ENCODE measurements at regions not wholly inside any gene's neighbourhood (a gene's known extent, or its start where the extent isn't known, plus 50 kb on each side); places are given as distances from the start of the nearest gene placed in this dataset.
A peak's percentile ranks its signal among the peaks of the same experiment; 100 is the strongest.

DNA sequence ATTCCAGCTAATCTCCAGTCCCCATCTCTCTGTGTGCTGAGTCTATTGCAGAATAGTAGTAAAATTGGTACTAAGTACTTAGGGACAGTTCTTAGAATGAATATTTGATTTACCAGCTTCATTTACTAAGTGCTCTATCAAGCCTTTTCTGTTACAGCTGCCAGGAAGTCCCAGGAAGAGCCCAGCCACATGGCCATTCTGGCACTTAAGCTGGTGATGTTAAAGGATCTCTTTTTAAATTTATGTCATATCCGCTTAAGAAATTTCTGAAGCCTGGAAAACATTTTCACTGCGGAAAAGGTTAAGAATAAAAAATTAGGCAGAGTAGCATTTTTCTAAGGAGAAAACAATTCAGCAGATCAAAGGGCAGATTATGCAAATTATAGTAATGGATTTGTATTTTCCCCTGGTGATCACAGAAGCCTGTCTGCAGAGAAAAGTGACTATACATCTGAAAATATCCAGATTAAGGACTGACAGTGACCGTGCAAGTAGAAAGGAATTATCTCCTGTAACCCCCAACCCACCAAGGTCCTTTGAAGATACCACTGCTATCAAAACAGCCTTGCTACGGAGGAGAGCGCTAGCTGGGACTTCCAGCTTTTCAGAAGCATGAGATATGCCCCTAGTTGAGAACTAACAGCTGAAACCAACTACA is 260.8 kb downstream of the SH3BP4 start:
- intact Hi-C loops (cut with DNase I) = no loop called here
- H3K27ac ChIP-seq (replicated peaks in 1 of 4) = no peak overlapping the region
- 66% methylated on average over 5 of the region's 5 CpGs for WGBS
- no peaks in the 10 kb centered on the region for H3K4me1 ChIP-seq
- H3K36me3 ChIP-seq = no peaks in the 10 kb centered on the region
- no peak for TF ChIP-seq POLR2A (IDR thresholded peaks at IDR 0.05; ENCODE audit: low read depth)
- TF ChIP-seq, protein P1, sequence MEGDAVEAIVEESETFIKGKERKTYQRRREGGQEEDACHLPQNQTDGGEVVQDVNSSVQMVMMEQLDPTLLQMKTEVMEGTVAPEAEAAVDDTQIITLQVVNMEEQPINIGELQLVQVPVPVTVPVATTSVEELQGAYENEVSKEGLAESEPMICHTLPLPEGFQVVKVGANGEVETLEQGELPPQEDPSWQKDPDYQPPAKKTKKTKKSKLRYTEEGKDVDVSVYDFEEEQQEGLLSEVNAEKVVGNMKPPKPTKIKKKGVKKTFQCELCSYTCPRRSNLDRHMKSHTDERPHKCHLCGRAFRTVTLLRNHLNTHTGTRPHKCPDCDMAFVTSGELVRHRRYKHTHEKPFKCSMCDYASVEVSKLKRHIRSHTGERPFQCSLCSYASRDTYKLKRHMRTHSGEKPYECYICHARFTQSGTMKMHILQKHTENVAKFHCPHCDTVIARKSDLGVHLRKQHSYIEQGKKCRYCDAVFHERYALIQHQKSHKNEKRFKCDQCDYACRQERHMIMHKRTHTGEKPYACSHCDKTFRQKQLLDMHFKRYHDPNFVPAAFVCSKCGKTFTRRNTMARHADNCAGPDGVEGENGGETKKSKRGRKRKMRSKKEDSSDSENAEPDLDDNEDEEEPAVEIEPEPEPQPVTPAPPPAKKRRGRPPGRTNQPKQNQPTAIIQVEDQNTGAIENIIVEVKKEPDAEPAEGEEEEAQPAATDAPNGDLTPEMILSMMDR (IDR thresholded peaks at IDR 0.05) = no peak
- TF ChIP-seq EP300 (IDR thresholded peaks at IDR 0.05) = no peak
- no peak for TF ChIP-seq POLR2AphosphoS5 (IDR thresholded peaks at IDR 0.05)
- peak; percentile 53 for DNase-seq (ENCODE audit: extremely low spot score)
- no peaks in the 10 kb centered on the region for H3K9me3 ChIP-seq
- H3K27me3 ChIP-seq = peaks cover 0 to 13% (median 0%) of the 10 kb centered on the region in 4 donors
- no peak overlapping the region for H3K4me3 ChIP-seq

DNA sequence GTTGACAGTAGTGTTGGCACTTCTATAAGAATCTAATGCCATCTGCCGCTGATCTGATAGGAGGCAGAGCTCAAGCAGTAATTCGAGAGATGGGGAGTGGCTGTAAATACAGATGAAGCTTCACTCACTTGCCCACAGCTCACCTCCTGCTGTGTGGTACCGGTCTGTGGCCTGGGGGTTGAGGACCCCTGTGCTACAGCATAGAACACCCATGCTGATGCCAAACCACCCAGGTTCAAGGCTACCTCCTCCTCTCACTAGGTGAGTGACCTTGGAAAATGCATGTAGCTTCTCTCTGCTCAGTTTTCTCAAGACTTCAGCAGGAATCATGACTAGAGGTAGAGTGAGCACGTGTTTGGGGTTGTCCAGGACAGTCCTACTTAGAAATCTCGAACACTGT is 263.4 kb downstream of the SH3BP4 start:
- intact Hi-C loops (cut with DNase I) = no loop called here
- peak; percentile 55 for DNase-seq (ENCODE audit: extremely low spot score)
- H3K27ac ChIP-seq (replicated peaks in 1 of 4) = no peak overlapping the region
- H3K4me3 ChIP-seq = no peak overlapping the region
- H3K4me1 ChIP-seq = no peaks in the 10 kb centered on the region
- 83% methylated on average over 5 of the region's 5 CpGs for WGBS
- no peaks in the 10 kb centered on the region for H3K36me3 ChIP-seq
- no peaks in the 10 kb centered on the region for H3K9me3 ChIP-seq
- H3K27me3 ChIP-seq = peaks cover 0 to 8% (median 0%) of the 10 kb centered on the region in 4 donors
- no peak for TF ChIP-seq EP300 (IDR thresholded peaks at IDR 0.05)
- no peak for TF ChIP-seq POLR2A (IDR thresholded peaks at IDR 0.05; ENCODE audit: low read depth)
- no peak for TF ChIP-seq POLR2AphosphoS5 (IDR thresholded peaks at IDR 0.05)
- TF ChIP-seq, protein P1 (IDR thresholded peaks at IDR 0.05) = no peak

- TF ChIP-seq POLR2A (IDR thresholded peaks at IDR 0.05; ENCODE audit: low read depth) = no peak
- TF ChIP-seq, protein P1 (IDR thresholded peaks at IDR 0.05) = no peak
- TF ChIP-seq EP300 (IDR thresholded peaks at IDR 0.05) = no peak
- no peak for TF ChIP-seq POLR2AphosphoS5 (IDR thresholded peaks at IDR 0.05)
- intact Hi-C loops (cut with DNase I) = no loop called here
Measured at GRCh38 chr2:235216901-235217300, 265.1 kb downstream of the SH3BP4 start.

DNA sequence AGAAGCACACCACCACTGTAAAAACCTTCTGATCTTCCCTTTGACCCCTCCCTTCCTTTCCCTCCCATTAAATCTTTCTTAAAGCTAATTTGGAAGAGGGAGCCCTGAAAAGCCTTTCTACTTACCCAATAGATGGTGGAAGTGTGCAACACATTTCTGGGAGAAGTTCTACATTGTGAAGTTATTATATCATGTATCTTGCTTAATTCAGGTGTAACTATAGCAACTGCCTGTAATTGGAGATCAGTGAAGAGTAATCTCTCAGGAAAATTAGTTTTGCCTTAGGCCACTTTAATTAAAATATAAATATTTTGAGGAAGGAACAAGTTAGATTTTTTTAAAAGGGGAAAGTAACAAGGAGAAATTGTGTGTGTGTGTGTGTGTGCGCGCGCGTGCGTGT is 266.0 kb downstream of the SH3BP4 start:
- no peak overlapping the region for H3K4me3 ChIP-seq
- H3K27ac ChIP-seq (replicated peaks in 1 of 4) = no peak overlapping the region
- 91% methylated on average over 5 of the region's 5 CpGs for WGBS
- peak; percentile 3 for DNase-seq (ENCODE audit: extremely low spot score)
- no peaks in the 10 kb centered on the region for H3K9me3 ChIP-seq
- H3K36me3 ChIP-seq = no peaks in the 10 kb centered on the region
- TF ChIP-seq, protein P1 (IDR thresholded peaks at IDR 0.05) = no peak
- TF ChIP-seq POLR2AphosphoS5 (IDR thresholded peaks at IDR 0.05) (no peak), POLR2A (IDR thresholded peaks at IDR 0.05; ENCODE audit: low read depth) (no peak), EP300 (IDR thresholded peaks at IDR 0.05) (no peak)
- H3K4me1 ChIP-seq = no peaks in the 10 kb centered on the region
- peaks cover 0 to 13% (median 0%) of the 10 kb centered on the region in 4 donors for H3K27me3 ChIP-seq
- intact Hi-C loops (cut with DNase I) = no loop called here

More at GRCh38 chr2:235216901-235217300, 265.1 kb downstream of the SH3BP4 start:
- Histone ChIP-seq H3K36me3 (no peaks in the 10 kb centered on the region), H3K4me1 (no peaks in the 10 kb centered on the region), H3K27me3 (peaks cover 0 to 13% (median 0%) of the 10 kb centered on the region in 4 donors), H3K4me3 (no peak overlapping the region), H3K27ac (replicated peaks in 1 of 4) (no peak overlapping the region), H3K9me3 (no peaks in the 10 kb centered on the region)
- 62% methylated on average over 3 of the region's 3 CpGs for WGBS
- peak; percentile 72 for DNase-seq (ENCODE audit: extremely low spot score)
